ENCODE measurements at regions not wholly inside any gene's neighbourhood (a gene's known extent, or its start where the extent isn't known, plus 50 kb on each side); places are given as distances from the start of the nearest gene placed in this dataset.

DNA sequence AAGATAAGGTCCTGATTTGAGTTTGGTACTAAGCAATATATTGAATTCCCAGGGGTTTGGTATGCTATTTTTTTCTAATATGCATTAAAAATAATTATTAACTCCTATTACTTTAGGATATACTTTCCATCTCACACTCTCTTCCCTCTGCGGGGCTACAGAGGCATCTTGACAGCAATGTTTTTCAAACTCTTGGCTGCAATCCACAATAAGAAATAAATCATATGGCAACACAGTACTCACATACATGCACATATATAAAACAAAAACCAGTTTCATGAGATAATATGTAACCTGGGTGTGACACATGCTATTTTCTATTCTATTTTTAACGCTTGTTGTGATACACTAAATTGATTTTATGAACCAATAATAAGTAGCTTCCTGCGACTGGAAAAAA, 189.5 kb downstream of the UNC5CL start:
- TF ChIP-seq, protein P1, sequence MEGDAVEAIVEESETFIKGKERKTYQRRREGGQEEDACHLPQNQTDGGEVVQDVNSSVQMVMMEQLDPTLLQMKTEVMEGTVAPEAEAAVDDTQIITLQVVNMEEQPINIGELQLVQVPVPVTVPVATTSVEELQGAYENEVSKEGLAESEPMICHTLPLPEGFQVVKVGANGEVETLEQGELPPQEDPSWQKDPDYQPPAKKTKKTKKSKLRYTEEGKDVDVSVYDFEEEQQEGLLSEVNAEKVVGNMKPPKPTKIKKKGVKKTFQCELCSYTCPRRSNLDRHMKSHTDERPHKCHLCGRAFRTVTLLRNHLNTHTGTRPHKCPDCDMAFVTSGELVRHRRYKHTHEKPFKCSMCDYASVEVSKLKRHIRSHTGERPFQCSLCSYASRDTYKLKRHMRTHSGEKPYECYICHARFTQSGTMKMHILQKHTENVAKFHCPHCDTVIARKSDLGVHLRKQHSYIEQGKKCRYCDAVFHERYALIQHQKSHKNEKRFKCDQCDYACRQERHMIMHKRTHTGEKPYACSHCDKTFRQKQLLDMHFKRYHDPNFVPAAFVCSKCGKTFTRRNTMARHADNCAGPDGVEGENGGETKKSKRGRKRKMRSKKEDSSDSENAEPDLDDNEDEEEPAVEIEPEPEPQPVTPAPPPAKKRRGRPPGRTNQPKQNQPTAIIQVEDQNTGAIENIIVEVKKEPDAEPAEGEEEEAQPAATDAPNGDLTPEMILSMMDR (IDR thresholded peaks at IDR 0.05 in 2 of 3, conservative IDR thresholded peaks at IDR 0.05 in 1 of 3; ENCODE audit: borderline replicate concordance in 1 of 3, insufficient read depth in 1 of 3, low read depth in 2 of 3, low read length in 2 of 3) = no peak
- TF ChIP-seq ZNF274 (IDR thresholded peaks at IDR 0.05; ENCODE audit: low read depth, low read length) (no peak), EZH2 (IDR thresholded peaks at IDR 0.05) (no peak), CEBPB (IDR thresholded peaks at IDR 0.05; ENCODE audit: low read depth) (no peak), CBX3 (IDR thresholded peaks at IDR 0.05; ENCODE audit: low read depth) (no peak), EGR1 (IDR thresholded peaks at IDR 0.05; ENCODE audit: low read depth) (no peak), YY1 (IDR thresholded peaks at IDR 0.05; ENCODE audit: extremely low read depth, insufficient replicate concordance, low read depth, low read length) (no peak), FOSL1 (IDR thresholded peaks at IDR 0.05; ENCODE audit: low read depth) (no peak)
- TF ChIP-seq, protein P2, sequence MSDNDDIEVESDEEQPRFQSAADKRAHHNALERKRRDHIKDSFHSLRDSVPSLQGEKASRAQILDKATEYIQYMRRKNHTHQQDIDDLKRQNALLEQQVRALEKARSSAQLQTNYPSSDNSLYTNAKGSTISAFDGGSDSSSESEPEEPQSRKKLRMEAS (IDR thresholded peaks at IDR 0.05) = no peak
- TF ChIP-seq, protein P3, sequence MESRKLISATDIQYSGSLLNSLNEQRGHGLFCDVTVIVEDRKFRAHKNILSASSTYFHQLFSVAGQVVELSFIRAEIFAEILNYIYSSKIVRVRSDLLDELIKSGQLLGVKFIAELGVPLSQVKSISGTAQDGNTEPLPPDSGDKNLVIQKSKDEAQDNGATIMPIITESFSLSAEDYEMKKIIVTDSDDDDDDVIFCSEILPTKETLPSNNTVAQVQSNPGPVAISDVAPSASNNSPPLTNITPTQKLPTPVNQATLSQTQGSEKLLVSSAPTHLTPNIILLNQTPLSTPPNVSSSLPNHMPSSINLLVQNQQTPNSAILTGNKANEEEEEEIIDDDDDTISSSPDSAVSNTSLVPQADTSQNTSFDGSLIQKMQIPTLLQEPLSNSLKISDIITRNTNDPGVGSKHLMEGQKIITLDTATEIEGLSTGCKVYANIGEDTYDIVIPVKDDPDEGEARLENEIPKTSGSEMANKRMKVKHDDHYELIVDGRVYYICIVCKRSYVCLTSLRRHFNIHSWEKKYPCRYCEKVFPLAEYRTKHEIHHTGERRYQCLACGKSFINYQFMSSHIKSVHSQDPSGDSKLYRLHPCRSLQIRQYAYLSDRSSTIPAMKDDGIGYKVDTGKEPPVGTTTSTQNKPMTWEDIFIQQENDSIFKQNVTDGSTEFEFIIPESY (IDR thresholded peaks at IDR 0.05; ENCODE audit: extremely low read depth, insufficient replicate concordance, low read length) = no peak

All from HCT116 (cell line).